Dendritic cell treated with granulocyte-macrophage colony-stimulating factor and Interleukin-4, amounts not matched to agents 40 ng/mL and 50 ng/mL, for 4 days (primary cell): ENCODE measurements at regions not wholly inside any gene's neighbourhood (a gene's known extent, or its start where the extent isn't known, plus 50 kb on each side); places are given as distances from the start of the nearest gene placed in this dataset.

Experiments used
- H3K27ac Mint-ChIP-seq: one replicate; pipeline ENCODE4 v1.8.0; 2022; ENCODE audit warnings: mild to moderate bottlenecking, mixed read lengths
- H3K27me3 Mint-ChIP-seq: one replicate; pipeline ENCODE4 v1.8.0; 2022; ENCODE audit warnings: mild to moderate bottlenecking, mixed read lengths
- H3K36me3 Mint-ChIP-seq: one replicate; pipeline ENCODE4 v1.8.0; 2022; ENCODE audit warnings: low read depth, mixed read lengths
- H3K4me1 Mint-ChIP-seq: one replicate; pipeline ENCODE4 v1.8.0; 2022; ENCODE audit warnings: low read depth, mixed read lengths
- H3K4me3 Mint-ChIP-seq: one replicate; pipeline ENCODE4 v1.8.0; 2022; ENCODE audit warnings: mild to moderate bottlenecking, moderate library complexity, mixed read lengths
- H3K9me3 Mint-ChIP-seq: one replicate; pipeline ENCODE4 v1.8.0; 2022; ENCODE audit warnings: mixed read lengths
- intact Hi-C: fragments of 100-400 bp; cut with micrococcal nuclease; formaldehyde crosslinking; loops from one replicate; pipeline ENCODE4 v1.15.0; 2022

DNA sequence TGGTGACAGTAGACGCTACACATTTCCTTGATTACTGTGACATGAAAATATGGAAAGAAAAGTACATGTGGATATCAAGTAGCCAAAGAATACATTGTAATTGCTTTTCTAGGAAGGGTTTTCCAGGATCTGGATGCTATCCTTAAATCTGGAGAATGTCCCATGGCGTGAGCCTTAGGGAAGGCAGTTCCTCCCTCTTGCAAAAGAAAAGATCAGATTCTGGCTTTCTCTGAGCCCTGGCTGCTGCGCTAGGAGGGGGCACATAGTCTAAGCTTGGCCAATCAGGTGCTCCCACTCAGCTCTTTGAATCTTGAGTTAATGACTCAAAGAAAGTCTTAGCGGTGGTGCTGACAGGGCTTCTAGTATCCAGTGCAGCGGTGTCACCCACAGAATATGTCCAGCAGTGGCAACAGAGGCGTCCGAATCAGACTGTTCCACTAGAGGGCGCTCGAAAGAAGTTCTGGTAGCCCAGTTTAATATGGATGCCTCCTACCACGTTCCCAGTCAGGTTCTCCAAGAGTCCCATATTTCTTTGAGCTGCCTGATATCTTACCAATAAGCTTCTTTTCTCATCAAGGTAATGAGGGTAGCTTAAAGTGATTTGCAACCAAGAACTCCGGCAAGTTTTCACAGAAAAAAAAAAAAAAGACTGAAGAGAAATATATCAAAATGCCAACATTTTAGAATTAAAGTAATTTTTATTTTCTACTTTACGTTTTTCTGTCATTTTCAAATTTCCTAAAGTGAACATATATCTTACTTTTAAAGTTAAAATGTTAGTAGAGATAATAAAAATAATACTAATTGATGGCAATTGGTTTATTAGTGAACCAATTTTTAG is 213.4 kb upstream of the S100G start:
- no peak overlapping the region for H3K4me3 Mint-ChIP-seq
- no peak overlapping the region for H3K27ac Mint-ChIP-seq
- intact Hi-C loops: loop anchor here (2.0 kb wide), 1 partner anchor 234 kb away; no protein-coding TSS in a partner anchor
- no peaks in the 10 kb centered on the region for H3K4me1 Mint-ChIP-seq
- no peaks in the 10 kb centered on the region for H3K36me3 Mint-ChIP-seq
- no peaks in the 10 kb centered on the region for H3K27me3 Mint-ChIP-seq
- no peaks in the 10 kb centered on the region for H3K9me3 Mint-ChIP-seq

- Mint-ChIP-seq H3K4me3 (no peak overlapping the region), H3K27me3 (no peaks in the 10 kb centered on the region), H3K27ac (no peak overlapping the region), H3K4me1 (no peaks in the 10 kb centered on the region), H3K9me3 (no peaks in the 10 kb centered on the region), H3K36me3 (no peaks in the 10 kb centered on the region)
- intact Hi-C loops: no loop called here
These were observed 209.5 kb upstream of the S100G start for GRCh38 chrX:16440446-16440845.

- Mint-ChIP-seq H3K27ac (no peak overlapping the region), H3K36me3 (no peaks in the 10 kb centered on the region), H3K27me3 (no peaks in the 10 kb centered on the region), H3K4me3 (no peak overlapping the region), H3K4me1 (peaks cover 13% of the 10 kb centered on the region), H3K9me3 (no peaks in the 10 kb centered on the region)
- intact Hi-C loops: no loop called here
These were observed 205.6 kb upstream of the S100G start for GRCh38 chrX:16444353-16444752.

- no peak overlapping the region for H3K4me3 Mint-ChIP-seq
- no peaks in the 10 kb centered on the region for H3K27me3 Mint-ChIP-seq
- no peak overlapping the region for H3K27ac Mint-ChIP-seq
- no peaks in the 10 kb centered on the region for H3K9me3 Mint-ChIP-seq
- H3K4me1 Mint-ChIP-seq: peaks cover 13% of the 10 kb centered on the region
- intact Hi-C loops: no loop called here
- H3K36me3 Mint-ChIP-seq: no peaks in the 10 kb centered on the region
These were observed 204.7 kb upstream of the S100G start for GRCh38 chrX:16445166-16445752.

GRCh38 chrX:16451334-16451733 is 198.6 kb upstream of the S100G start:
- no peak overlapping the region for H3K27ac Mint-ChIP-seq

DNA sequence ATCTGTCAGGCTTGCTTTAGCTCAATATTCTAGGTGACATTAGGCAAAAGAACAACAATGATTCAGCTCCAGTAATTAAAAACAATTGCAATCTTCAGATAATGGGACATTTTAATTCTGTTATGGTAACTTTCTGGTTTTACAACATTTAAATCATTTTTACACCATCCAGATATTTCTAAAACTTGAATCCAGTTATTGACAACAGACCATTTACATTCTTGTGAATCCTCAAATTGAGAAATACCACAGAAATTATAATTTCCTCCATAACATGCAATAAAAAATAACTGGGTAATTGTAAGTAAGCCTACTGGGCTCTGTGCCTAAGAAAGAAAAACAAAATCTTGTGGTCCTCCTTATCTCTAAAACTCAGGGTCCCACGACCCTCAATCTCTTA is 195.0 kb upstream of the S100G start:
- intact Hi-C loops: no loop called here
- Mint-ChIP-seq H3K27ac (no peak overlapping the region), H3K36me3 (no peaks in the 10 kb centered on the region), H3K9me3 (no peaks in the 10 kb centered on the region), H3K4me1 (no peaks in the 10 kb centered on the region), H3K4me3 (no peak overlapping the region), H3K27me3 (peaks cover 3% of the 10 kb centered on the region)

More at GRCh38 chrX:16451334-16451733, 198.6 kb upstream of the S100G start:
- H3K9me3 Mint-ChIP-seq: no peaks in the 10 kb centered on the region
- H3K4me1 Mint-ChIP-seq: peaks cover 13% of the 10 kb centered on the region
- H3K4me3 Mint-ChIP-seq: no peak overlapping the region
- H3K36me3 Mint-ChIP-seq: no peaks in the 10 kb centered on the region
- intact Hi-C loops: no loop called here
- peaks cover 3% of the 10 kb centered on the region for H3K27me3 Mint-ChIP-seq

DNA sequence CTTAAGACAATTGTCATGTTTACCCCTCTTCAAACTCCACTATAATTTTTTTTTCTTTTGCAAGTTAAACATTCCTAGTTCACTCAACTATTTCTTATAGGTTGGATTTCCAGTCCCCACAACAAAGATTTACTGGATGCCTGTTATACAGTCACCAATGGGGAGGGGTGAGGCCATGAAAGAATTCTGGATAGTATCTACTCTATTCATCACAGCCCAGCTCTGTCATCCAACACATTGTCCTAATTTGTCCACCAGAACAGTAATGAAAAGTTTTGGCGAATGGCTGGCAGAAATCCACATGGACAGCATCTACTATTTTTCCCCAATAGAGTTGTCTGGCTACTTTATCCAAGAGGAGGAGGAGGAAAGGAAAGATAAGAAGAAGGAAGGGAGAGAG is 192.7 kb upstream of the S100G start:
- H3K4me3 Mint-ChIP-seq: no peak overlapping the region
- no peak overlapping the region for H3K27ac Mint-ChIP-seq
- H3K36me3 Mint-ChIP-seq: no peaks in the 10 kb centered on the region
- no peaks in the 10 kb centered on the region for H3K9me3 Mint-ChIP-seq
- intact Hi-C loops: no loop called here
- no peaks in the 10 kb centered on the region for H3K4me1 Mint-ChIP-seq
- peaks cover 3% of the 10 kb centered on the region for H3K27me3 Mint-ChIP-seq

- Mint-ChIP-seq H3K9me3 (no peaks in the 10 kb centered on the region), H3K36me3 (no peaks in the 10 kb centered on the region), H3K27ac (no peak overlapping the region), H3K27me3 (peaks cover 3% of the 10 kb centered on the region), H3K4me3 (no peak overlapping the region), H3K4me1 (no peaks in the 10 kb centered on the region)
- intact Hi-C loops: no loop called here
These were observed 191.8 kb upstream of the S100G start for GRCh38 chrX:16458208-16458607.

GRCh38 chrX:16459008-16459407 is 190.9 kb upstream of the S100G start:
- Mint-ChIP-seq H3K27me3 (peaks cover 4% of the 10 kb centered on the region), H3K36me3 (no peaks in the 10 kb centered on the region), H3K9me3 (no peaks in the 10 kb centered on the region), H3K4me1 (no peaks in the 10 kb centered on the region), H3K4me3 (no peak overlapping the region), H3K27ac (no peak overlapping the region)
- intact Hi-C loops: no loop called here

DNA sequence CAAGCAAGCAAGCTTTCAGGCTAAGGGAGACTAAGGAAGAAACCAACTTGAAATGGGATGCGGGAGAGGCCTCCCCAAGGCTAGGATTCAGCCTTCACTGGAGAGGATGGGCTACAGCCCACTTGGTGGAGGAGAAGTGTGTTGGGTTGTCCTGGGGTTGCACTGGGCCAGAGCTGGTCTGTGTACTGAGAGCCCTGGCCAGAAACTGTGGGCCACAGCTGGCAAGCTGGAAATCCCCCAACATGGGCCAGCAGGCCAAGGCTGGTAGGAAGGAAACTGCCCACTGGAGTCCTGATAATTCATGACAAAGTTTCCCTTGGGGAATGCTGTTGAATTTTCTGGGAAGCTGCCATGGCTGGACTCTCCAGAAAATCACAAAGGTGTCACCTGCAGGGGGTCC is 188.0 kb upstream of the S100G start:
- Mint-ChIP-seq H3K4me1 (no peaks in the 10 kb centered on the region), H3K4me3 (no peak overlapping the region), H3K9me3 (no peaks in the 10 kb centered on the region), H3K27me3 (peaks cover 5% of the 10 kb centered on the region), H3K27ac (no peak overlapping the region), H3K36me3 (no peaks in the 10 kb centered on the region)
- intact Hi-C loops: no loop called here

- no peaks in the 10 kb centered on the region for H3K9me3 Mint-ChIP-seq
- no peak overlapping the region for H3K4me3 Mint-ChIP-seq
- H3K36me3 Mint-ChIP-seq: no peaks in the 10 kb centered on the region
- peaks cover 7% of the 10 kb centered on the region for H3K27me3 Mint-ChIP-seq
- H3K27ac Mint-ChIP-seq: no peak overlapping the region
- H3K4me1 Mint-ChIP-seq: no peaks in the 10 kb centered on the region
- intact Hi-C loops: no loop called here
These were observed 187.0 kb upstream of the S100G start for GRCh38 chrX:16462912-16463311.

DNA sequence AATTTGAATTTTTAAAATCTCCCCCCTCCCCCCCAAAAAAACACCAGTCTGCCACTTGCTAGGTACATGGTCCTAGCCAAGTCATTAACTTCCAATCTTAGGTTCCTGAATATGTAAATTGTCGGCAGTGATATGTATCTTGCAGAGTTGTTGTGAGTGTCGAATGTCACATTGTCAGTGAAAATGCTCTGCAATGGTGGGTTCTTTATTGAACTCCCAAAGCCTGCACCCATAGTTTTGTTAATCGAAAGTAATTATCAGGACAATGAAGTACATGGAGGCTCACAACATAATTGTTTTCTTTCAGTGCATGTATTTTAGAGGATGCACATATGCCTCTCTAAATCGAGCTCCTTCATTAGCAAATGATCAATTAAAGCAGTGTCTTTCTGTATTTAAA is 185.6 kb upstream of the S100G start:
- no peaks in the 10 kb centered on the region for H3K4me1 Mint-ChIP-seq
- H3K36me3 Mint-ChIP-seq: no peaks in the 10 kb centered on the region
- H3K9me3 Mint-ChIP-seq: no peaks in the 10 kb centered on the region
- intact Hi-C loops: no loop called here
- H3K27me3 Mint-ChIP-seq: peaks cover 7% of the 10 kb centered on the region
- H3K4me3 Mint-ChIP-seq: no peak overlapping the region
- H3K27ac Mint-ChIP-seq: no peak overlapping the region

- intact Hi-C loops: no loop called here
- Mint-ChIP-seq H3K27ac (no peak overlapping the region), H3K27me3 (peaks cover 9% of the 10 kb centered on the region), H3K4me1 (no peaks in the 10 kb centered on the region), H3K36me3 (no peaks in the 10 kb centered on the region), H3K4me3 (no peak overlapping the region), H3K9me3 (no peaks in the 10 kb centered on the region)
These were observed 184.7 kb upstream of the S100G start for GRCh38 chrX:16465081-16465876.
